HG02610 (cell line): ENCODE measurements at regions not wholly inside any gene's neighbourhood (a gene's known extent, or its start where the extent isn't known, plus 50 kb on each side); places are given as distances from the start of the nearest gene placed in this dataset.

Experiments used
- ATAC-seq: cut with Tn5 transposase; IDR thresholded peaks from one replicate; pipeline ENCODE4 v1.9.1; 2021; ENCODE audit warnings: mild to moderate bottlenecking, moderate library complexity; ENCODE audit not compliant: unreplicated experiment

GRCh38 chr3:193779933-193780332 is 186.9 kb downstream of the OPA1 start:
- ATAC-seq = no peak

- ATAC-seq = no peak
Observed at GRCh38 chr3:193780397-193780796, 187.4 kb downstream of the OPA1 start.

- ATAC-seq = no peak
Observed at GRCh38 chr3:193780810-193781478, 187.9 kb downstream of the OPA1 start.

GRCh38 chr3:193782276-193782647 is 189.3 kb downstream of the OPA1 start:
- no peak for ATAC-seq

GRCh38 chr3:193782747-193783146 is 189.7 kb downstream of the OPA1 start:
- ATAC-seq = no peak

GRCh38 chr3:193783166-193783896 is 190.3 kb downstream of the OPA1 start:
- no peak for ATAC-seq

- no peak for ATAC-seq
Observed at GRCh38 chr3:193784822-193785221, 191.8 kb downstream of the OPA1 start.

GRCh38 chr3:193787496-193787870 is 194.5 kb downstream of the OPA1 start:
- ATAC-seq = no peak

- ATAC-seq = peak; percentile 77
Observed at GRCh38 chr3:193788189-193788991, 195.4 kb downstream of the OPA1 start.

- no peak for ATAC-seq
Observed at GRCh38 chr3:193789455-193789854, 196.4 kb downstream of the OPA1 start.

GRCh38 chr3:193790086-193790990 is 197.3 kb downstream of the OPA1 start:
- ATAC-seq = no peak

- ATAC-seq = no peak
Observed at GRCh38 chr3:193791041-193792032, 198.3 kb downstream of the OPA1 start.

GRCh38 chr3:193793123-193793522 is 200.1 kb downstream of the OPA1 start:
- ATAC-seq = no peak

GRCh38 chr3:193794002-193794881 is 201.2 kb downstream of the OPA1 start:
- ATAC-seq = no peak

- ATAC-seq = no peak
Observed at GRCh38 chr3:193795062-193795690, 202.2 kb downstream of the OPA1 start.

GRCh38 chr3:193796089-193796488 is 203.1 kb downstream of the OPA1 start:
- no peak for ATAC-seq

GRCh38 chr3:193797566-193797965 is 204.6 kb downstream of the OPA1 start:
- ATAC-seq = no peak

- ATAC-seq = no peak
Observed at GRCh38 chr3:193798051-193798450, 205.0 kb downstream of the OPA1 start.
